Breast epithelium (tissue), 3 donors: ENCODE measurements at regions not wholly inside any gene's neighbourhood (a gene's known extent, or its start where the extent isn't known, plus 50 kb on each side); places are given as distances from the start of the nearest gene placed in this dataset.

Source experiments
- CTCF ChIP-seq, 3 donors: fragments of 450-650 bp; IDR thresholded peaks; one replicate each; pipeline ENCODE4 v1.5.1; 2016 to 2017; ENCODE audit warnings: antibody characterized with exemption in 3 of 3, mild to moderate bottlenecking in 3 of 3, moderate library complexity in 3 of 3
- POLR2AphosphoS5 ChIP-seq, 3 donors: sonication (generic); formaldehyde crosslinking; IDR thresholded peaks; one replicate each; pipeline ENCODE4 v1.6.1; 2017; ENCODE audit warnings: antibody characterized with exemption in 3 of 3

GRCh38 chr6:28725274-28725809, 198.4 kb downstream of the TRIM27 start:
- TF ChIP-seq CTCF (IDR thresholded peaks at IDR 0.05): no peak
- no peak for TF ChIP-seq POLR2AphosphoS5 (IDR thresholded peaks at IDR 0.05)
